IMR-90 (cell line): ENCODE measurements at regions not wholly inside any gene's neighbourhood (a gene's known extent, or its start where the extent isn't known, plus 50 kb on each side); places are given as distances from the start of the nearest gene placed in this dataset.

ENCODE experiments used
- ATAC-seq: fragments of 200-7000 bp; cut with Tn5 transposase; 2 replicates; pipeline ENCODE4 v1.9.1; 2020; ENCODE audit warnings: low read depth, mild to moderate bottlenecking, moderate library complexity
- BruUV-seq: library from RNA; stranded (reverse); fragments of 400-500 nt; replicated peaks from 2 replicates; lab custom pipeline; 2021; lab: Mats Ljungman, UMichigan
- CTCF ChIA-PET: fragments of 300-600 bp; formaldehyde crosslinking; extraction: SDS; loops from one replicate; lab custom pipeline; 2021; ENCODE audit warnings: antibody characterized with exemption; lab: Yijun Ruan, JAX
- POLR2A ChIA-PET: fragments of 300-600 bp; sonication (Branson Sonifier 250); formaldehyde crosslinking; loops from one replicate; lab custom pipeline; 2022; ENCODE audit warnings: antibody characterized with exemption; ENCODE audit not compliant: unreplicated experiment; lab: Charles Lee
- DNase-seq: peaks from one replicate; pipeline ENCODE4 v3.0.0; 2013
- H2AFZ ChIP-seq: replicated peaks from 2 replicates; pipeline ENCODE3; 2013; ENCODE audit warnings: low read length, mild to moderate bottlenecking; ENCODE audit not compliant: poor library complexity
- H2AK5ac ChIP-seq: 2 replicates; pipeline ENCODE4 v1.6.1; 2013; ENCODE audit warnings: low read depth, low read length, inconsistent platforms
- H2AK9ac ChIP-seq: replicated peaks from 2 replicates; pipeline ENCODE3; 2013; ENCODE audit warnings: mild to moderate bottlenecking, low read depth, low read length, moderate library complexity; ENCODE audit not compliant: poor library complexity
- H2BK120ac ChIP-seq: 2 replicates; pipeline ENCODE4 v1.6.1; 2013; ENCODE audit warnings: low read depth, low read length, inconsistent platforms
- H2BK15ac ChIP-seq: 3 replicates; pipeline ENCODE4 v1.6.1; 2013; ENCODE audit warnings: low read depth, low read length, inconsistent platforms
- H2BK20ac ChIP-seq: 2 replicates; pipeline ENCODE4 v1.6.1; 2013; ENCODE audit warnings: low read depth, mild to moderate bottlenecking, inconsistent platforms, low read length, moderate library complexity
- H2BK5ac ChIP-seq: 2 replicates; pipeline ENCODE4 v1.6.1; 2013; ENCODE audit warnings: mild to moderate bottlenecking, low read depth, low read length, inconsistent platforms; ENCODE audit not compliant: poor library complexity, severe bottlenecking
- H3K14ac ChIP-seq: replicated peaks from 2 replicates; pipeline ENCODE4 v1.6.1; 2013; ENCODE audit warnings: low read depth, low read length, inconsistent platforms
- H3K18ac ChIP-seq: 2 replicates; pipeline ENCODE4 v1.6.1; 2013; ENCODE audit warnings: low read depth, low read length, control low read depth
- H3K23ac ChIP-seq: 2 replicates; pipeline ENCODE4 v1.6.1; 2013; ENCODE audit warnings: low read depth, low read length, inconsistent platforms
- H3K27ac ChIP-seq: 2 replicates; pipeline ENCODE4 v1.5.1; 2013; ENCODE audit warnings: mild to moderate bottlenecking, control low read depth, low read length; ENCODE audit not compliant: insufficient read depth
- H3K27me3 ChIP-seq: 2 replicates; pipeline ENCODE4 v1.6.1; 2013; ENCODE audit warnings: low read length; ENCODE audit not compliant: control insufficient read depth, insufficient read depth
- H3K36me3 ChIP-seq: 2 replicates; pipeline ENCODE4 v1.6.1; 2013; ENCODE audit warnings: low read length, mixed read lengths; ENCODE audit not compliant: control insufficient read depth, insufficient read depth
- H3K4ac ChIP-seq: 2 replicates; pipeline ENCODE4 v1.6.1; 2013; ENCODE audit warnings: low read depth, low read length, inconsistent platforms
- H3K4me1 ChIP-seq: 2 replicates; pipeline ENCODE4 v1.6.1; 2013; ENCODE audit warnings: low read length, mixed read lengths; ENCODE audit not compliant: control insufficient read depth, insufficient read depth
- H3K4me2 ChIP-seq: 2 replicates; pipeline ENCODE4 v1.6.1; 2013; ENCODE audit warnings: low read depth, mild to moderate bottlenecking, control low read depth, low read length, moderate library complexity
- H3K4me3 ChIP-seq: 2 replicates; pipeline ENCODE4 v1.5.1; 2013; ENCODE audit warnings: low read depth, mild to moderate bottlenecking, control low read depth, low read length, moderate library complexity; ENCODE audit not compliant: insufficient read depth
- H3K56ac ChIP-seq: 2 replicates; pipeline ENCODE4 v1.6.1; 2013; ENCODE audit warnings: low read length, inconsistent platforms; ENCODE audit not compliant: insufficient read depth; ENCODE audit errors: extremely low read depth
- H3K79me1 ChIP-seq, 2 experiments: 2 replicates each; pipeline ENCODE4 v1.6.1; 2013; ENCODE audit warnings: low read length in 2 of 2, inconsistent platforms in 1 of 2, low read depth in 1 of 2
- H3K9ac ChIP-seq: 2 replicates; pipeline ENCODE4 v1.6.1; 2013; ENCODE audit warnings: low read depth, low read length, control low read depth
- H3K9me1 ChIP-seq: 2 replicates; pipeline ENCODE4 v1.6.1; 2013; ENCODE audit warnings: low read length, inconsistent platforms; ENCODE audit not compliant: insufficient read depth
- H3K9me3 ChIP-seq: 2 replicates; pipeline ENCODE4 v1.6.1; 2013; ENCODE audit warnings: low read length; ENCODE audit not compliant: control insufficient read depth, insufficient read depth
- H4K20me1 ChIP-seq: 2 replicates; pipeline ENCODE4 v1.6.1; 2013; ENCODE audit warnings: low read length, inconsistent platforms; ENCODE audit not compliant: insufficient read depth
- H4K5ac ChIP-seq: 2 replicates; pipeline ENCODE4 v1.6.1; 2013; ENCODE audit warnings: mild to moderate bottlenecking, low read depth, low read length, control low read depth
- H4K8ac ChIP-seq, 2 experiments: 2 replicates each; pipeline ENCODE4 v1.6.1; 2013; ENCODE audit warnings: low read depth in 2 of 2, low read length in 2 of 2, control low read depth in 1 of 2, inconsistent platforms in 1 of 2
- H4K91ac ChIP-seq: 2 replicates; pipeline ENCODE4 v1.6.1; 2013; ENCODE audit warnings: low read depth, low read length, inconsistent platforms; ENCODE audit not compliant: insufficient read depth
- BHLHE40 ChIP-seq: fragments of 150-350 bp; IDR thresholded peaks from 2 replicates; pipeline ENCODE4 v1.6.1; 2016; ENCODE audit warnings: mild to moderate bottlenecking, low read depth, low read length
- CEBPB ChIP-seq: IDR thresholded peaks from 2 replicates; pipeline ENCODE4 v1.6.1; 2012; ENCODE audit warnings: low read depth, low read length, improper control_type of control experiment
- CHD1 ChIP-seq: IDR thresholded peaks from 2 replicates; pipeline ENCODE4 v1.6.1; 2012; ENCODE audit warnings: low read depth, low read length, improper control_type of control experiment
- FOS ChIP-seq: fragments of 150-350 bp; IDR thresholded peaks from 2 replicates; pipeline ENCODE4 v1.6.1; 2016; ENCODE audit warnings: low read depth, low read length
- MAFK ChIP-seq: IDR thresholded peaks from 2 replicates; pipeline ENCODE4 v1.6.1; 2012; ENCODE audit warnings: low read depth, low read length, improper control_type of control experiment
- MAZ ChIP-seq: IDR thresholded peaks from 2 replicates; pipeline ENCODE4 v1.6.1; 2012; ENCODE audit warnings: low read depth, mild to moderate bottlenecking, low read length, improper control_type of control experiment, moderate library complexity, borderline replicate concordance
- MXI1 ChIP-seq: IDR thresholded peaks from 2 replicates; pipeline ENCODE4 v1.6.1; 2012; ENCODE audit warnings: low read depth, mild to moderate bottlenecking, low read length, moderate library complexity, borderline replicate concordance
- NFE2L2 ChIP-seq: fragments of 150-350 bp; IDR thresholded peaks from 2 replicates; pipeline ENCODE4 v1.6.1; 2016; ENCODE audit warnings: low read depth, mild to moderate bottlenecking, low read length
- POLR2A ChIP-seq: IDR thresholded peaks from 2 replicates; pipeline ENCODE4 v1.6.1; 2012; ENCODE audit warnings: mild to moderate bottlenecking, low read depth, low read length
- RAD21 ChIP-seq: IDR thresholded peaks from 2 replicates; pipeline ENCODE4 v1.6.1; 2012; ENCODE audit warnings: low read length, improper control_type of control experiment
- RCOR1 ChIP-seq: IDR thresholded peaks from 2 replicates; pipeline ENCODE4 v1.6.1; 2012; ENCODE audit warnings: mild to moderate bottlenecking, low read length, improper control_type of control experiment; ENCODE audit not compliant: insufficient replicate concordance
- RFX5 ChIP-seq: IDR thresholded peaks from 2 replicates; pipeline ENCODE4 v1.8.0; 2012; ENCODE audit warnings: low read depth, mild to moderate bottlenecking, low read length, moderate library complexity
- SMC3 ChIP-seq: fragments of 150-350 bp; IDR thresholded peaks from 2 replicates; pipeline ENCODE4 v1.6.1; 2016; ENCODE audit warnings: low read depth, mild to moderate bottlenecking, antibody characterized with exemption, low read length, moderate library complexity
- USF2 ChIP-seq: fragments of 150-350 bp; IDR thresholded peaks from 2 replicates; pipeline ENCODE4 v1.6.1; 2017; ENCODE audit warnings: mild to moderate bottlenecking, antibody characterized with exemption, low read length, low read depth
- WGBS, 2 experiments: methylation state at CpG; one replicate each; pipeline versions ENCODE4 v1.1.5 to v1.1.7; 2013; ENCODE audit warnings: missing lambda C conversion rate in 2 of 2; ENCODE audit not compliant: insufficient read length in 1 of 2; ENCODE audit errors: extremely low coverage in 2 of 2; 5-methylcytosine and 5-hydroxymethylcytosine counted together
- dilution Hi-C: fragments of 300-500 bp; cut with HindIII; formaldehyde crosslinking; loops from one replicate; pipeline ENCODE4 v1.14.3; 2018; ENCODE audit warnings: low sequenced_read_pairs; ENCODE audit not compliant: unreplicated experiment
- in situ Hi-C: fragments of 300-500 bp; cut with MboI; formaldehyde crosslinking; loops from 3 replicates; pipeline ENCODE4 v1.14.3; 2019; ENCODE audit warnings: low sequenced_read_pairs, inconsistent platforms, mixed read lengths
- intact Hi-C: fragments of 100-400 bp; cut with micrococcal nuclease; formaldehyde crosslinking; loops from 2 replicates; pipeline ENCODE4 v1.10.0; 2022
- TF ChIP-seq, protein P1 (sequence below): conservative IDR thresholded peaks from 2 replicates; pipeline ENCODE4 v1.5.1; 2012; ENCODE audit warnings: mild to moderate bottlenecking, low read depth, low read length, improper control_type of control experiment
- TF ChIP-seq, protein P2 (sequence below): fragments of 150-350 bp; IDR thresholded peaks from 2 replicates; pipeline ENCODE4 v1.6.1; 2016; ENCODE audit warnings: low read depth, mild to moderate bottlenecking, low read length, moderate library complexity, borderline replicate concordance

GRCh38 chr14:63800083-63800482 lies 52.7 kb upstream of the SYNE2 start:
- 20% methylated on average over 1 of the region's 2 CpGs; no CpG with 5 or more reads in 1 of the 2 experiments for WGBS, 2 experiments
- no peak overlapping the region for H3K9ac ChIP-seq
- no peak overlapping the region for H3K56ac ChIP-seq
- H3K18ac ChIP-seq, result no peak overlapping the region
- no peak overlapping the region for H4K91ac ChIP-seq
- H4K20me1 ChIP-seq, result no peaks in the 10 kb centered on the region
- no peak overlapping the region for H3K14ac ChIP-seq
- no peaks in the 10 kb centered on the region for H3K36me3 ChIP-seq
- H3K4ac ChIP-seq, result no peak overlapping the region
- dilution Hi-C loops (no loop called here), intact Hi-C loops (loop anchor here (2.0 to 10.0 kb wide), 3 partner anchors 195 to 503 kb away; no protein-coding TSS in a partner anchor), in situ Hi-C loops (no loop called here)
- no peak overlapping the region for H3K23ac ChIP-seq
- peak overlapping the region; percentile 27; the same call in 1 of the 2 replicates for H3K4me3 ChIP-seq
- no peaks in the 10 kb centered on the region for H3K79me1 ChIP-seq
- no peaks in the 10 kb centered on the region for H3K9me3 ChIP-seq
- BruUV-seq, result no TSS peak
- ATAC-seq (no peak), DNase-seq (no peak)
- ChIA-PET POLR2A (no interaction called here), CTCF (interaction anchor here (0.5 to 1.0 kb wide), 3 partner anchors 23 to 729 kb away, joined by 3 to 4 read pairs (median 3); no protein-coding TSS in a partner anchor)
- H2AK5ac ChIP-seq, result no peak overlapping the region
- H4K5ac ChIP-seq, result no peak overlapping the region
- no peak overlapping the region for H2AFZ ChIP-seq
- no peak overlapping the region for H2BK15ac ChIP-seq
- no peak overlapping the region for H2BK20ac ChIP-seq
- no peaks in the 10 kb centered on the region for H3K9me1 ChIP-seq
- peak overlapping the region; percentile 90; the same call in 1 of the 2 replicates for H3K4me2 ChIP-seq
- H4K8ac ChIP-seq, result no peak overlapping the region
- no peaks in the 10 kb centered on the region for H3K4me1 ChIP-seq
- TF ChIP-seq CEBPB, result no peak
- no peak for TF ChIP-seq USF2
- no peak for TF ChIP-seq MXI1
- TF ChIP-seq FOS, result no peak
- TF ChIP-seq RCOR1, result no peak
- TF ChIP-seq RAD21, result no peak
- no peak for TF ChIP-seq NFE2L2
- TF ChIP-seq BHLHE40, result no peak
- no peak for TF ChIP-seq POLR2A
- TF ChIP-seq RFX5, result no peak
- TF ChIP-seq, protein P1, sequence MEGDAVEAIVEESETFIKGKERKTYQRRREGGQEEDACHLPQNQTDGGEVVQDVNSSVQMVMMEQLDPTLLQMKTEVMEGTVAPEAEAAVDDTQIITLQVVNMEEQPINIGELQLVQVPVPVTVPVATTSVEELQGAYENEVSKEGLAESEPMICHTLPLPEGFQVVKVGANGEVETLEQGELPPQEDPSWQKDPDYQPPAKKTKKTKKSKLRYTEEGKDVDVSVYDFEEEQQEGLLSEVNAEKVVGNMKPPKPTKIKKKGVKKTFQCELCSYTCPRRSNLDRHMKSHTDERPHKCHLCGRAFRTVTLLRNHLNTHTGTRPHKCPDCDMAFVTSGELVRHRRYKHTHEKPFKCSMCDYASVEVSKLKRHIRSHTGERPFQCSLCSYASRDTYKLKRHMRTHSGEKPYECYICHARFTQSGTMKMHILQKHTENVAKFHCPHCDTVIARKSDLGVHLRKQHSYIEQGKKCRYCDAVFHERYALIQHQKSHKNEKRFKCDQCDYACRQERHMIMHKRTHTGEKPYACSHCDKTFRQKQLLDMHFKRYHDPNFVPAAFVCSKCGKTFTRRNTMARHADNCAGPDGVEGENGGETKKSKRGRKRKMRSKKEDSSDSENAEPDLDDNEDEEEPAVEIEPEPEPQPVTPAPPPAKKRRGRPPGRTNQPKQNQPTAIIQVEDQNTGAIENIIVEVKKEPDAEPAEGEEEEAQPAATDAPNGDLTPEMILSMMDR, result no peak
- no peak for TF ChIP-seq MAFK
- no peak for TF ChIP-seq SMC3
- TF ChIP-seq MAZ, result no peak
- TF ChIP-seq, protein P2, sequence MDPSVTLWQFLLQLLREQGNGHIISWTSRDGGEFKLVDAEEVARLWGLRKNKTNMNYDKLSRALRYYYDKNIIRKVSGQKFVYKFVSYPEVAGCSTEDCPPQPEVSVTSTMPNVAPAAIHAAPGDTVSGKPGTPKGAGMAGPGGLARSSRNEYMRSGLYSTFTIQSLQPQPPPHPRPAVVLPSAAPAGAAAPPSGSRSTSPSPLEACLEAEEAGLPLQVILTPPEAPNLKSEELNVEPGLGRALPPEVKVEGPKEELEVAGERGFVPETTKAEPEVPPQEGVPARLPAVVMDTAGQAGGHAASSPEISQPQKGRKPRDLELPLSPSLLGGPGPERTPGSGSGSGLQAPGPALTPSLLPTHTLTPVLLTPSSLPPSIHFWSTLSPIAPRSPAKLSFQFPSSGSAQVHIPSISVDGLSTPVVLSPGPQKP, result no peak
- no peak for TF ChIP-seq CHD1
- H3K27me3 ChIP-seq, result peaks cover 2% of the 10 kb centered on the region
- no peak overlapping the region for H2BK120ac ChIP-seq
- H2AK9ac ChIP-seq, result no peak overlapping the region
- no peak overlapping the region for H2BK5ac ChIP-seq
- H3K27ac ChIP-seq, result no peak overlapping the region
